HUES6 (cell line): ENCODE measurements at regions not wholly inside any gene's neighbourhood (a gene's known extent, or its start where the extent isn't known, plus 50 kb on each side); places are given as distances from the start of the nearest gene placed in this dataset.

Experiments used
- H3K27ac ChIP-seq: 2 replicates; pipeline ENCODE4 v1.7.0; 2013; ENCODE audit warnings: low read depth, mild to moderate bottlenecking, low read length, inconsistent platforms
- H3K27me3 ChIP-seq: 2 replicates; pipeline ENCODE4 v1.6.1; 2013; ENCODE audit warnings: low read length; ENCODE audit not compliant: control insufficient read depth, insufficient read depth
- H3K36me3 ChIP-seq: 2 replicates; pipeline ENCODE4 v1.6.1; 2013; ENCODE audit warnings: low read length; ENCODE audit not compliant: control insufficient read depth, insufficient read depth
- H3K4me1 ChIP-seq: 2 replicates; pipeline ENCODE4 v1.6.1; 2013; ENCODE audit warnings: low read length; ENCODE audit not compliant: control insufficient read depth, insufficient read depth
- H3K4me3 ChIP-seq: 2 replicates; pipeline ENCODE4 v1.5.1; 2013; ENCODE audit warnings: low read depth, low read length
- H3K9ac ChIP-seq: one replicate; pipeline ENCODE4 v1.6.1; 2013; ENCODE audit warnings: mild to moderate bottlenecking, low read length
- H3K9me3 ChIP-seq: 2 replicates; pipeline ENCODE4 v1.6.1; 2013; ENCODE audit warnings: low read depth, low read length; ENCODE audit not compliant: control insufficient read depth, insufficient read depth

- Histone ChIP-seq H3K27me3 (no peaks in the 10 kb centered on the region), H3K9me3 (0 out of 2 replicates have a peak, but pooled peaks cover 12% of the 10 kb centered on the region), H3K4me1 (no peaks in the 10 kb centered on the region), H3K27ac (no peak overlapping the region), H3K4me3 (no peak overlapping the region), H3K36me3 (no peaks in the 10 kb centered on the region), H3K9ac (no peak overlapping the region)
Observed at GRCh38 chr1:60732977-60733401, 349.4 kb upstream of the NFIA start.

GRCh38 chr1:60731321-60731720 lies 351.0 kb upstream of the NFIA start:
- Histone ChIP-seq H3K9me3 (0 out of 2 replicates have a peak, but pooled peaks cover 12% of the 10 kb centered on the region), H3K9ac (no peak overlapping the region), H3K4me3 (no peak overlapping the region), H3K36me3 (no peaks in the 10 kb centered on the region), H3K27me3 (no peaks in the 10 kb centered on the region), H3K27ac (no peak overlapping the region), H3K4me1 (no peaks in the 10 kb centered on the region)

GRCh38 chr1:60727552-60727951 lies 354.8 kb upstream of the NFIA start:
- no peaks in the 10 kb centered on the region for H3K36me3 ChIP-seq
- H3K4me1 ChIP-seq, result no peaks in the 10 kb centered on the region
- no peak overlapping the region for H3K4me3 ChIP-seq
- no peak overlapping the region for H3K27ac ChIP-seq
- no peak overlapping the region for H3K9ac ChIP-seq
- H3K27me3 ChIP-seq, result no peaks in the 10 kb centered on the region
- H3K9me3 ChIP-seq, result peaks cover 12% of the 10 kb centered on the region; the same call in 1 of the 2 replicates

GRCh38 chr1:60716472-60716871 lies 365.9 kb upstream of the NFIA start:
- Histone ChIP-seq H3K9me3 (peaks cover 9% of the 10 kb centered on the region), H3K4me1 (no peaks in the 10 kb centered on the region), H3K27me3 (no peaks in the 10 kb centered on the region), H3K27ac (no peak overlapping the region), H3K4me3 (no peak overlapping the region), H3K36me3 (no peaks in the 10 kb centered on the region), H3K9ac (no peak overlapping the region)

GRCh38 chr1:60715970-60716369 lies 366.4 kb upstream of the NFIA start:
- Histone ChIP-seq H3K4me3 (no peak overlapping the region), H3K27me3 (no peaks in the 10 kb centered on the region), H3K9me3 (peaks cover 4% of the 10 kb centered on the region; the same call in 1 of the 2 replicates), H3K27ac (no peak overlapping the region), H3K36me3 (no peaks in the 10 kb centered on the region), H3K4me1 (no peaks in the 10 kb centered on the region), H3K9ac (no peak overlapping the region)

- Histone ChIP-seq H3K4me3 (no peak overlapping the region), H3K27me3 (no peaks in the 10 kb centered on the region), H3K9ac (no peak overlapping the region), H3K36me3 (no peaks in the 10 kb centered on the region), H3K9me3 (no peaks in the 10 kb centered on the region), H3K4me1 (peaks cover 5% of the 10 kb centered on the region; the same call in 1 of the 2 replicates), H3K27ac (no peak overlapping the region)
Observed at GRCh38 chr1:60709426-60709825, 372.9 kb upstream of the NFIA start.

GRCh38 chr1:60705026-60705425 lies 377.3 kb upstream of the NFIA start:
- no peaks in the 10 kb centered on the region for H3K9me3 ChIP-seq
- no peak overlapping the region for H3K4me3 ChIP-seq
- H3K27me3 ChIP-seq, result no peaks in the 10 kb centered on the region
- H3K27ac ChIP-seq, result no peak overlapping the region
- H3K4me1 ChIP-seq, result peaks cover 5% of the 10 kb centered on the region; the same call in 1 of the 2 replicates
- H3K9ac ChIP-seq, result no peak overlapping the region
- no peaks in the 10 kb centered on the region for H3K36me3 ChIP-seq

GRCh38 chr1:60703155-60703554 lies 379.2 kb upstream of the NFIA start:
- Histone ChIP-seq H3K36me3 (no peaks in the 10 kb centered on the region), H3K9ac (no peak overlapping the region), H3K27me3 (no peaks in the 10 kb centered on the region), H3K9me3 (no peaks in the 10 kb centered on the region), H3K4me3 (no peak overlapping the region), H3K27ac (no peak overlapping the region), H3K4me1 (peaks cover 5% of the 10 kb centered on the region; the same call in 1 of the 2 replicates)

- no peaks in the 10 kb centered on the region for H3K36me3 ChIP-seq
- H3K4me1 ChIP-seq, result no peaks in the 10 kb centered on the region
- H3K9ac ChIP-seq, result no peak overlapping the region
- peaks cover 2% of the 10 kb centered on the region; the same call in 1 of the 2 replicates for H3K9me3 ChIP-seq
- no peak overlapping the region for H3K27ac ChIP-seq
- no peak overlapping the region for H3K4me3 ChIP-seq
- H3K27me3 ChIP-seq, result no peaks in the 10 kb centered on the region
Observed at GRCh38 chr1:60699325-60699724, 383.0 kb upstream of the NFIA start.

- Histone ChIP-seq H3K27me3 (no peaks in the 10 kb centered on the region), H3K9me3 (peaks cover 16% of the 10 kb centered on the region), H3K27ac (no peak overlapping the region), H3K4me3 (no peak overlapping the region), H3K9ac (no peak overlapping the region), H3K4me1 (no peaks in the 10 kb centered on the region), H3K36me3 (no peaks in the 10 kb centered on the region)
Observed at GRCh38 chr1:60697204-60697994, 385.0 kb upstream of the NFIA start.

- H3K9ac ChIP-seq, result no peak overlapping the region
- no peak overlapping the region for H3K27ac ChIP-seq
- H3K36me3 ChIP-seq, result no peaks in the 10 kb centered on the region
- H3K4me1 ChIP-seq, result no peaks in the 10 kb centered on the region
- peaks cover 16% of the 10 kb centered on the region for H3K9me3 ChIP-seq
- no peaks in the 10 kb centered on the region for H3K27me3 ChIP-seq
- H3K4me3 ChIP-seq, result no peak overlapping the region
Observed at GRCh38 chr1:60696512-60696911, 385.8 kb upstream of the NFIA start.
